Fibroblast of the conjunctiva (primary cell): ENCODE measurements at regions not wholly inside any gene's neighbourhood (a gene's known extent, or its start where the extent isn't known, plus 50 kb on each side); places are given as distances from the start of the nearest gene placed in this dataset.

Experiments
- DNase-seq: peaks from one replicate; pipeline ENCODE4 v3.0.0-alpha.2; 2010; ENCODE audit warnings: low read depth

- no peak for DNase-seq
Observed at GRCh38 chr2:23291239-23291638, 93.7 kb upstream of the KLHL29 start.

GRCh38 chr2:23292024-23292423, 93.0 kb upstream of the KLHL29 start:
- no peak for DNase-seq

DNA sequence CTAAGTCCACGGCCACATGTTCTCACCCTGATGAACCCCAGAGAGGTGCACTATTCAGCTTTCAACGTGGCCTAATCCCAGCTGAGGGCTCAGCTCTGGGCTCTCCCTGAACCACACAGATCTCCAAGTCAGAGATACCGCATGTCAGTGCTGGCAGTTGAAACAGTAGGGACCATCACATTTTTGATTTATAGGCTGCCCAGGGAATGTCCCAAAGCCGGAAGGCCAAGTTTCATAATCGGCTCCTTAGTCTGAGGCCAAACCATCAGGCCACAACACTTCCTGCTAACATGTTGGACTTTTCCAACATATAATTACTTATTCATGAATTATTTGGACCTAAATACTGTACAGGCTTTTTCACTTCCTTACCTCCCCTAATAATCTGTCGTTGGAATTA, 91.9 kb upstream of the KLHL29 start:
- DNase-seq = no peak

DNA sequence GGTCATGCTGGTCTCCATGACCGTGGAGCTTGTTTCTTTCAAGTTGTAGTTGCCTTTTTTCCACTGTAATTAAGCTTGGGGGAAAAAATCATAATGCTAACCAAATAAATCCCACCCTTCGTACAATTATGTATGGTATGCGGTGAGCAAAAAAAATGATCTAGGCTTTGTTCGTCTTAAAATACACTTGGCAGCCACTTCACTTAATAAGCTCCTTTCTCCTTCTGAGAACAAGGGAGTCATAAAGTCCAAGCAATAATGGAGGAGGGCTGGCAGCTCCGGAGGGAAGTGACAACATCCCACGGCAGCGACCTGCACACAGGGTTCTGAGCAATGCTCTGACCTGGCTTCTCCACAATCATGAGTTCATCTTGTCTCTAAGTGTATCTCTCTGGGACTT, 91.2 kb upstream of the KLHL29 start:
- no peak for DNase-seq

DNA sequence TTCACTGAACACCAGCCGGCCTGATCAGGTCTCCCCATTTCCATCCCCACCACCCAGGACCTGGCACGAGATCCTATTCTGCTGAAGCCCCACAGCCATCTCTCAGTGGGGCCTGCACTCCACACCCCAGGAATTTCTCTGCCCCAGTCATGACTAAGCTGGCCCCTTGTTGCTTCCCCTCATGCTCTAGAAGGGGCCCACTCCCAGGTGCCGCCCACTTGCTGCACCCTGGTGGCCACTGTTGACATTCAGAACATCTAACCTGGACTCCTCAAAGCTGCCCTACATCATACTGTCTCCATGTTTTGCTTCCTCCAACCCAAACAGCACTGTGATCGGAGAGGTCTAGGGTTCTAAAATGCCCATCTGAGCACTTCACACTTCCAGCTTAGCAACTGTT, 90.7 kb upstream of the KLHL29 start:
- DNase-seq = no peak

DNA sequence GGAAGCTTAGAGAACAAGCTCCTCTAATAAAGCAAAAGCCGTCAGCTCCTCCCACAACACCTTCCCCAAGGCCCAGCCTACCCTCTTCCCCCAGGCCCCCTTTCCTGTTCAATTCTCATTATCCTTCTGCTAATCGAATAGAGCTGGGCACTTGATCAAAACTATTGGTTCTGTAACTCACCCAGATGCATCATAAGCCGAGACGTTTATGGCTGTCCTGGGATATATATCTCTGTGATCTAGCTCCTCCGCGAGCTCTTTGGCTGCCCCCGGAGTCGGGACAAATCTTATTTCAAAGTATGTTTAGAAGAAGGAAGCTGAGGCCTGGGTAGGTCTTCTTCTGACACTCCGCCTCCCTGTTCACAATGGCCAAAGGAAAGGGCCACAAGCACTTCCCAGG, 88.3 kb upstream of the KLHL29 start:
- no peak for DNase-seq

DNA sequence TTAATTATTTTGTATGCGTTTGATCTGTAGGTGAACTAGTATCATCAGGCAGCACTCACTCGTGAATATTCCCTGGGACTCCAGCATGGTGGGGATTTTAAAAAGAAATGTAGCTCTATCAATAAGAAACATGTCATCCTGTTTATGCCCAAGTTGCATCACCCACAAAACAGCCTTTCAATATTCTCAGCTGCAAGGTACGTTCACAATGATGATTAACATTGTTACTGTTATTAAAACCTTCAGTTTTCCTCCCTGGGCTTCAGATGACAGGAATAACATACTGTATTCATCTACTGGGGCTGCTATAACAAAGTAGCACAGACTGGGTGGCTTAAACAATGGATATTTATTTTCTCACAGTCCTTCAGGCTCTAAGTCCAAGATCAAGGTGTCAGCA, 87.9 kb upstream of the KLHL29 start:
- no peak for DNase-seq

- DNase-seq = no peak
Observed at GRCh38 chr2:23298551-23298950, 86.4 kb upstream of the KLHL29 start.

DNA sequence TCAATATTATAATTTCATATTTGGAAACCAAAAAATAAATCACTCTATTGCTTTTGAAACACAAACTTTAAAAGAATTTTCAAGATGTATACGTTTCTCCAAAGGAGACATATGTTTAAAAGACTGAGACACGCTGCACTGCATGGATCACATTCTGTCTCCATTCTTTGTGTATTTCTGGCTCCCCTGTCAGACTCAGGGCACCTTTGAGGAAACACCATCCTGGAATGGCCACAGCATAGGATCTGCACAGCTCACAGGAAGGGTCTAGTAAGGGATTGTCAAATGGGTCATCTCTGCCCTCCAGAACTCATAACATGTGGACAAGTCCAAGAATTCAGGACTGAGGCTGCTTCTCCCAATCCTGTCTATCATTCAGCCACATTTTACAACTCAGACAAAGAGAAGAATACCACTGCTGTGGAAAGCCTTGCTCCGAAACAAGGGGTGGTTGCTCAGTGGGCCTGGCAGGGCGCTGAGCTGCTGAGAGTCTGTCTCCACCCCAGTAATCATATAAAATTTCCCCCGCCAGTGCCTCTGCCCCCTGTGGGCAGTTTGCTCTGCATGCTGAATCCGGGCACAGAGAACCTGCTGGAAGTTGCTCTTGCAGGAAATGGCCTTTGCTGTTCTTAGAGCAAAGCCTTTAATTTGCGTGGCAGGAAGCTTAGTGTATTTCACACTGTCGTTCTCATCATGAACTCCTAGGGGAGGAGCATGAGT, 85.3 kb upstream of the KLHL29 start:
- no peak for DNase-seq

GRCh38 chr2:23301136-23301535, 83.8 kb upstream of the KLHL29 start:
- no peak for DNase-seq

- DNase-seq = no peak
Observed at GRCh38 chr2:23302591-23302990, 82.4 kb upstream of the KLHL29 start.

GRCh38 chr2:23306401-23306800, 78.6 kb upstream of the KLHL29 start:
- DNase-seq = no peak

GRCh38 chr2:23311186-23311585, 73.8 kb upstream of the KLHL29 start:
- no peak for DNase-seq

DNA sequence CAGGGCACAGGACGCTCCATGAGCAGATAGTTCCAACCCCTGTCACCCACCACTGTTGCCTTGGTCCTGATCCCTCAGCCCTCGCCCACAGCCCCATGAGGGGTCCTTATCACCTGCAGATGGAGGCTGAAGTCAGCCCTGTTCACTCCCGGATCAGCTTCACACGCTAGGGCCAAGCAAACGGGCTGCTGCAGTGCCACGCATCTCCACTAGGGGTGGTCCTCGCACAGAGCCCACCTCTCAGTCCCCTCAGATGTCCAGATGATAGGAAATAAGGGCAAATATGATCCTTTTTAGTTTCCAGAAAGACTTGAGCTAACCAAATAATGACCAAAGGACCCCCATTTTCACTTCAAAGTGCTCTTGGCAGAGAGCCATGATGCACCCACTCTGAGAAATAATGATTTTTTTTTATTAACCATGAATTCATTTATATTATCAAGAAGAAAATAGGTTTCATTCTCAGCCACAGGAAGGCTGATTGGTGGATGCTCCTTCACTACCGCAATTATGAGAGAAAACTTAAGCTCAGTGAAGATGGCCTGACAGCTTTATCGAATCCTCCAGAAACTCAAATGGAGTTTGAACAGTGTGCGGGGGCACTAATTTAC, 71.9 kb upstream of the KLHL29 start:
- no peak for DNase-seq

- DNase-seq = no peak
Observed at GRCh38 chr2:23314687-23315086, 70.3 kb upstream of the KLHL29 start.

GRCh38 chr2:23320058-23320457, 64.9 kb upstream of the KLHL29 start:
- DNase-seq = no peak

DNA sequence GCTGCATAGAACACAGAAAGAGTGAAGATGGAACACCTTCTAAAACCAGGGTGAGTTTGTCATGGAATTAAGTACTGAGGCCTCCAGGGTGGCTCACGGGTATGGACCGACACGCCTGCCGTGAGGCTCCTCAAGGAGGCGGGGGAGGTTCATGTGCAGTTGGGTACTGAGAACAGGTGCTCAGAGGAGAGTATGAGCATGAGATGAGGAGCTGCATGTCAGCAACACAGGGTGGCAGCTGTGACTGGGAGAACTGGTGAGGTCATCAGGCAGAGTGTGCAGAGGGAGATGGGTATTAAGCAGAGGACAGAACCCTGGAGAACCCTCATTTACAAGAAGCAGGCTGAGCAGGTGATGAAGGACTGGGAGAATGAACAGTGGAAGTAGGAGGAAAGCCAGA, 63.2 kb upstream of the KLHL29 start:
- DNase-seq = no peak

DNA sequence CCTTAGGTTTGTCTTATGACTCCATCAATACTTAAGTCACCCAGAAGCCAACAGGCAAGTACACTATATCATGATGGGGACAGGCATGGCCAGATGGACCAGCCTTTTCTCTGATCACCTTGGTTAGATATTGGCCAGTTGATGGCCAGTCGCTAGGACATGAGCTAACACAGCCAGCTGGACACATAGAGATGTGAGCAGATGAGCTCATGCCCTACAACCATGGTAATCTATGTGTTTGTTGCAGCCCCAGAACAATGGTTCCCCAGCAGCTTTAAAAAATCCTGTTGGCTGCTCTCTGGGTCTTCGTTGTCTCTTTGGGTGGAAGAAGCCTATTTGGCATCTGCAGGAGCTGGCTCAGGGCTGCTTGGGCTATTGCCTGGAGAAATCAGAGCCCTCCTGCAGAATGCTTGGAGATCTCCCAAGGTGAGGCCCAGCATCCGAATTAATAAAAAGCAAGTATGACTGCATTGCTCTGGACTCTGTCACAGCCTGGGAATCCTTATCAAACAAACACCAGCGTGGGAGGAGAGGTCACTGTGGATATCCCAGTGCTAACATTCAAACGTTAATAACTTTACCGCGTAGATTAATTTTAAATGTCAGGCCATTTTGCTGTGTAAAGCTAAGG, 62.3 kb upstream of the KLHL29 start:
- DNase-seq = no peak

DNA sequence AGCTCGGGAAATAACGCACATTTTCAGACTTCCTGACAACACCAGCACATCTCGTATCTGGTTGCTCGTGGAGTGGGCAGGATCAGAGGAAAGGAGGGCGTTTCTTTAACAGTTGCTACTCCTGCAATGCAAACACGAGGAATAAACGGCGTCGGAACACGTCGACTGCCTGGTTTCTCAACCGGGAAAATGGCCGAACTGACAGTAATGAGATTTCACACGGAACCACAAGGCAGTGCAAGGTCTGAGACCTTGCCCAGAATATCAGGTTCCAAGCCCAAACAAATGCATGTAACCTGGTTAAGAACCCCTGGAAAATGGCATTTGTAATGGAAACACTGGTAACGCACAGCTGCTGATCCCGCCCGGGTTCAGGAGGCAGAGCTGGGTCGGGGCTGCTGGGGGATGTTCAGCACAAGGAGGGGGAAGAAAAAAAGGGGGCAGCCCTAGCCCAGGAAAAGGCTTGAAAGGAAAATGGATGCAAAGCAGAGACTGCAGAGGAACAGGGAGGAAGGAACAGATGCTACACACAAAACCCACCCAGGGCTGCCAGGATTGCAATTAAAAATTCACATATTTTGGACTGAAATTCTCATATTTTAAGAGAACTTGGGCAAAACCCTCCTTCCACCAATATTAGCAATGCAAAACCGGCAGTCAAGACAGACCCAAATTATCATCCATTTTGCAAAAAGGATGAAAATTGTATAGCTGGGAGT, 61.6 kb upstream of the KLHL29 start:
- no peak for DNase-seq

DNA sequence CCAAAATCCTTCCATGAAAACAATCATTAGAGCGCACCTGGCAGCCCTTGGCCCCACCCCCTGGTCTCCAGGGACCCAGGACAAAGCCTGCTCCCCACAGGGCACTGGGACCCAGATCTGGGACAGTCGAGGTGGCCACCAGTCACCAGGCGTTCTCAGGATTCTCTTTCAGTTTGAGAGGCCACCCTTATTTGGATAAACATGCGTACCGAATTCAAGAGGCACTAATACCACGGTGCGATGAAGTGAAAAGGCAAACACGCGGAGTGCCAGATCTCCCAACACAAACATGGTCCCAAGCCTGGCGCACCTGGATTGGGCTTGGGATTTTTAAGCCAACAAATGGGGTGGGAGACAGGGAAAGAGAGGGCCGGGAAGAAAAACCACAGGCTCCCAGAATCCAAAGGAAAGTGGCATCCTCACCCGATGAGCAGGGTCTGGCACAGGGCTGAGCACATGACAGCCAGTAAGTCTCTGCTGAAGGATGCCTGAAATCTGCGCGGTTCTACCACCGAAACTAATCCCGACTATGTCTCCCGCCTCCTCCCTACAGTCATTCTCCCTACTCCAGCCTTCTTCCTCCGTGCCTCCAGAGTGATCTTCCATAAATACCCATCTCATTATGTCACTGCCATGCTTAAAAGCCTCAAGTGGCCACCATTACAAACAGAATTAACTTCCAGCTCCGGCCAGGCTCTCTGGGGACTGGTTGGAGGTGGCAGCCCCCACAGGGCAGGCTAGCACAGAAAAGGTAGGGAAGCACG, 60.9 kb upstream of the KLHL29 start:
- DNase-seq = no peak

DNA sequence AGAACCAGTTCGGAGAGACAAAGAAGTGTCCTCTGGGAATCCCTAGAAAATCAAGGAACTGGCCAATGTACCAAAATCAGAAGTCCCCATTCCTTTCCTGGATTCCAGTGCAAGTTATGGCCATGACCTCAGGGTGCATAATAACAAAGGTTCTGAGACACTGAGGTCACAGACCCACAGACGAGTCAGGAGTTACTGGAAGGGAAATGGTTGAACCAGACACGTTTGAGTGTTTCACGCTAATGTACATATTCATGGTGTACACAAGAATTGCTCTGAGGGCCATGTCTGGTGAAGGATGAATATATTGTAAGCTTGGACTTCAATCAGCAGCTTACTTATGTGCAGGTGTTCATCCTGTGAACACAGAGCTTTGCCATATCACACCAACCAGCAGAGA, 58.6 kb upstream of the KLHL29 start:
- no peak for DNase-seq

GRCh38 chr2:23327416-23327815, 57.6 kb upstream of the KLHL29 start:
- DNase-seq = no peak
